Globus pallidus (tissue), 1 donor: ENCODE measurements at regions not wholly inside any gene's neighbourhood (a gene's known extent, or its start where the extent isn't known, plus 50 kb on each side); places are given as distances from the start of the nearest gene placed in this dataset.

Experiments used
- DNase-seq: peaks from one replicate; pipeline ENCODE4 v3.0.0-alpha.2; 2015; ENCODE audit warnings: low spot score

DNA sequence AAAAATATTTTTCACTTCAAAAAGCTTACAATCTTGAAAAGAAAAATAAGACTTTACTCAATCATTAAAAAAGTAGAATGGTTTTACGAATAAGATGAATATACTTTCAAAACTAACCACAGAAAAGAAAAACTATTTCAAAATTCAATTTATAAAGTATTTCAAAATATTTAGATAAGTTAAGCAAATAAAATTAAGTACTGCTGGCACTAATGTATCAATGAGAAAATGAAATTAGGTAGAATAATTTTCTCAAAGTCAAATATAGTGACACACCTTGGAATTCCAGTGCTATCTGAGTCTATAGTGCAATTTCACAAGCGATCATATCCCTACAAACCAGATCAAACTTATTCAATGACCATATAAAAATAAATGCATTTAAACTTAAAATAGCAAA is 109.8 kb upstream of the SEMA3A start:
- DNase-seq: no peak

DNA sequence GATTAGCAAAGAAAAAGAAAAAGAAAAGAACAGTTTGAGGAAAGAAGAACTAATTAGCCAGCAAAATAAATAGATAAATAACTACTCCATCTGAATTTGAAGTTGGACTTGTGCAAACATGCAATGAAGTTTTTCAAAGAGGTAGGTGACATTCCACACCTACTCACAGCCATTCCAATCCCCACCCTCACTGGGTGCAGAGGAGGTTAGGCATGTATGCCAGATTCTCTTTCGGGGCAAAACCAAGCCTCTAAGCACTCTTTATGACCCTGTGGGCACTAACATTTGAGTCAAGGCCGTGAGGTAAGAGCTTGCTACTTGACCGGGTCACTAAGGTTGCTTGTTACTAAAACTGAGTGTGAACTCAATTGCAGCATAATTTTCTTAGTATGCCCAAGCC is 108.4 kb upstream of the SEMA3A start:
- DNase-seq: no peak

DNA sequence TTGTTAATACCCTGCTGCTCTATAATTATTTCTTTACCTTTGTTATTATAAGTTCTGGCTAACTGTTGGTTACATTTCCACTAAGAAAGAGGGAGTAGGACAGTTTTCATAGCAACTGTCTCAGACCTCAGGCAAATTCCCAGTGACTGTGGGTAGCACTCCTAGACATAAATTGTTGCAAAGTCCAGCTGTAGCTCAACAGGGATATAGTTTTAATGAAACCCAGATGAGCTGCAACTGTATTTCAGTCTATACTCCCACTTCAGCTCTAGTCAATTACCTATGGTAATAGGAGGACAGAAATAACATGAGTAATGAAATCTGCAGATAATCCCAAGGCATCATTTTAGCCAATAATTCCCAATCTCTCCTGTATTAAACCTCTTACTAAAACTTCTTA is 103.0 kb upstream of the SEMA3A start:
- no peak for DNase-seq

DNA sequence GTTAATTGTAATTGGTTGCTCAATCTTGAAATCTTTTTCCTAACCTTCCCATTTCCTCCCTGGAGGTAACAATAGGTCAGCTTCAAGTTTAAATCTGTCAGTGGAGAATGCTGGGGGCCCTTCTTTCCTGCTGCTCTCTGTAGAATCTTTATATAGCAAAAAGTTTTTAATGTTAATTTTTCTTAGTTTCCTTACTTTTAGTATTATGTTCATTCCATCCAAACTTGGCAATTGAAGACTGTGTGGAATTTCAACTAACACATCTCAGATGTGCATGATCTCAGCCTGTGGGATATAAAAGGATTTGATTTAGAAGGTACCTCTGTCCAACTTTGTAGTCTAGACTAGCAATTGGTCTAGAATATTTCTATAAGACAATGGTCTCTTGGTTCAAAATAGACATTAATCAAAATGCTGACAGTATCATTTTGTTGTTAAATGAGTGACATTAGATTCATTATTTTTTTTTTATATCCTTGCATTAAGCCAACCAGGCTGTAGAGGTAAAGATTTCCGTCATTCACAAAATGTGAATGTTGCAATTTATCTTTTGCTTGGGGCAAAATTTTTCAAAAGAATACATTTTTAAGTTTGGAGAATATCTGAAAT is 100.4 kb upstream of the SEMA3A start:
- DNase-seq: no peak

DNA sequence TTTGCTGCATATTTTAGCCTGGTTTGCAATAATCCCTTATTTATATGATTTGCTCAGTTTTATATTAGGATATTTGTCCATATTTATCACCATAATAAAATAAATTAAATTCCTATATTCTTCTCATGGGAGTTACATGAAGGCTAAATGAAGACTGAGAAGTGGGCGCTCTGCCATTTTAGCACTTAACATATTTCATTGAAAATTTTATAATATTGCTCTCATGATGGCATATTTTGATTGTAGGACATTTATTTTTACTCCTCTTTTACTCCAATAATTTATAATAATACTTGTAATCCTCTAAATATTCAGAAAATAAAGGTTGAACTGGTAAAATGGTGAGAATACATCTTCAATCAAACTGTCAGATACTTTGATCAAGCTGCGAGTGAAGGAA is 99.8 kb upstream of the SEMA3A start:
- no peak for DNase-seq

DNA sequence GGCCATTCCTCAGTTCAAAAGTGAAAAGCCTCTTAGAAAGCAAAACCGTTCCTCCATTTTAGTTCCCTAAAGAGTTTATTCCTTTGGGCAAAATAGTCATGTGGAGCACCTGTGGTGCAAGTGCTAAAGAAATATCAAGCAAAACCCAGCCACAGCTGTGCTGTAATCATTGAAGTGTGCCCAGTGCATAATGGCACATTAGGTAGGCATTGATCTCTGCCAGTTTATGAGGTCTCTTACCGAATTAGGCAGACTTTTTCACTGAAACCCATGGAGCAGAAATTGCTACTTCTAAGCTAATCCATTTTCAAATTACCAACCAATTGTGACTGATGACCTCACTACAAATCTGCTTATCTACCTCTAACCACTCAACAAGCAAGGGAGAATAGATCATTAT is 97.2 kb upstream of the SEMA3A start:
- DNase-seq: no peak

DNA sequence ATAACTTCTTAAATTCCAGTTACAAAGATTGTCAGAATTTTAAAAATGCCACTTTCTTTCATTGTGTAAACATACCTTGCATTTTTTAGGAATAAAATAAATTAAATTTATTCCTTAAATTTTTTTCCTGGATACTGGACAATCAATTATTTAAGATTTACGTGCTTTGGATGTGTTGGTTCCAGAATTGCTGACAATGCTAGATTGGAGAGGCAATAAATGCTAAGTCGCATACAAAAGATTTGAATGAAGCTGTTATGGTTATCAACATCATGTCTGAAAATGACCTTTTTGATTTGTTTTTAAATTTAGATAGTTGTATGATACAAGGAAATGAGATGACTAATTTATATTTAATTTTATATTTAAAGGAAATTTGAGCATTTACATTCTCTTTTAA is 89.2 kb upstream of the SEMA3A start:
- DNase-seq: no peak

DNA sequence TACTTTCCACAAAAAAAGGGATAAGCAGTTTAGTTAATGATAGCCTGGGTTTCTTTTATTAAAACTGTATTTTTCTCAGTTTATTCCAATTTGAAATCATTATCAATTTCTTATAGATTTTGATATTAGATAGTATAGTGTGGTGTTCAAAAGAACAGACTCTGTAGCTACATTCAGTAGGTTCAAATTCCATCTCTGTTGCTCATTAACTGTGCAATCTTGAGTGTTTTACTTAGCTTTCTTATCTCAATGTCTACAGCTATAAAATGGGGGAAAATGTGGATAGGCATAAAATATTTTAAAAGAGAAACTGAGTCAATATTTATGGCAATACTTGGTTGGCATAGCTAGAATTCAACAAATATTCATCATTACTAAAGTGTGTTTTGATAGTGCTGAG is 86.9 kb upstream of the SEMA3A start:
- no peak for DNase-seq

DNA sequence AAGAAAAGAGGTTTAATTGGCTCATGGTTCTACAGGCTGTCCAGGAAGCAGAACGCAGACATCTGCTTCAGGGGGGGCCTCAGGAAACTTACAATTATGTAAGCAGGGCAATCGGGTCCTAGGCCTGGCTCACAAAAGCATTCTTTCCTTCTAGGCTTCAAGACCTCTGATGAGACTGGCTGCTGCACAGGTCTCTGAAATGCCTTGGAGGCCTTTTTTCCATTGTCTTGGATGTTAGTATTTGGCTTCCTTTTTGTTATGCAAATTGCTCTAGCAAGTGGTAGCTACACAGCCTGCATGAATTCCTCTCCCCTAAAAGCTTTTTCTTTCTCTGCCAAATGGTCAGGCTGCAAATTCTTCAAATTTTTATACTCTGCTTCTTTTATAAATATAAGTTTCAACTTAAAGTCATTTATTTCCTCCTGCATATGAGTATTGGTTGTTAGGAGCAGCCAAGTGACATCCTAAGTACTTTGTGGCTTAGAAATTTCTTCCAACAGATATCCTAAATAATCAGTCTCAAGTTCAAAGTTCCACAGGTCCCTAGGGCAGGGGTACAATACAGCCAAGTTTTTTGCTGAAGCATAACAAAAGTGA is 83.1 kb upstream of the SEMA3A start:
- DNase-seq: no peak

DNA sequence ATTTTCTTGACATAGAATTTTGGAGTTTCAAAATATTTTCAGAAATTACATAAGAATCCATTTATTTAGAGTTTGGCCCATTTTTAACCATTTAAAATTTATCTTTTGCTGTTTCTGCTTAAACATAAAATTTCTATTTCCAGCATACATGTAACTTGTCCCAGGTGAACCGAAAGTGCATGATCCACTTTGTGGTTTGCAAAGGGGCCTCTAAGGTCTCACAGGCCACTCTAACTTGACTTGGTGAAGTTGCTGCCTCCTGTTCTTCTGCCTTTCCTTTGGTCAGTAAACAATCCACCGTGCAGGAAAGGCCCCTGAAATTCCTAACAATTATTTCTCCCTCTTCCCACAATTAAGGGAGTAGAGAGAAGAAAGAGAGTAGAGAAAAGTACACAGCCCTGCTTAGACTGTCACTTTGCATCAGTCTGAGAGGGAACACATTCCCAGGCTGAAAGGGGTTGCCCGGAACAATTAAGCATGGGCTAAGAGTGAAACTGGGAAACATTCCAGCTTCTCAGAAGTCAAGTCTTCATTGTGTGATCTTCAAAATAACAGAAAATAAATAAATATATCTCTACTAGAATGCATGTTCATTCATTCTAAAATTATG is 79.5 kb upstream of the SEMA3A start:
- DNase-seq: no peak

DNA sequence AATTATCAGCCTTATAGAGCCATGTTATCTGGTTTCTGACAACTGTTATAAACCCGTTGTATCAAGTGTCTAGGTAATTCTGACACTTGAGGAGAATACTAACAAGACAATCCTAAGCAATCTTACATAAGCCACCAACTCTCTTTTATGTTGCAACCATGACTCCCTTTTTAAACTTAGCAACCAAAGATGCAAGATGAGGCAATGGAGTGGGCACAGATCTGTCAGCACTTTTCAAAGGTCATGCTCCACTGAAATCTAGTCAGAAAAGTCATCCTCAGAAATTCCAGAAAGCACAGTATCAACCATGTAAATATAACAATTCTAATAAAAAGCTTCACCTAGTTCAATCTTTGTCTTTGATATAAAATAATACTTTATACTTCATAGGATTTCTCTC is 77.0 kb upstream of the SEMA3A start:
- DNase-seq: no peak

DNA sequence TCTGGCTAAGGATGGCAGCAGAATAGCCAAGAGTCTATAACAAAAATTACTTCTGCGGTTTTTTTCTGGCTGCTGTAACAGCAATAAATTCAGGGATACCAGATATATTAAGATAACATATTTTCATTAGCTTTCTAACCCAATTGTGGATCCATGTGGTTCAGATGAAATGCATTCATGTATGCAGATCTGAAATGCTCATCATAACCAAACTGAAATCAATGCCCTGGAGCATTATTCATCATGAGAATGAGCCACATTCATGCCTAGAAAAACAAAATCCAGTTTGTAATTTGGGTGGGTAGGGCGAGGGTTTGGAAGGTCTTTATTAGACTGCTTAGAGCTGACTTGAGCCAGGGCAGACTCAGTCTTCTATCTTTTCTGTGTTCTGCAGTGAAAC is 69.8 kb upstream of the SEMA3A start:
- DNase-seq: no peak

DNA sequence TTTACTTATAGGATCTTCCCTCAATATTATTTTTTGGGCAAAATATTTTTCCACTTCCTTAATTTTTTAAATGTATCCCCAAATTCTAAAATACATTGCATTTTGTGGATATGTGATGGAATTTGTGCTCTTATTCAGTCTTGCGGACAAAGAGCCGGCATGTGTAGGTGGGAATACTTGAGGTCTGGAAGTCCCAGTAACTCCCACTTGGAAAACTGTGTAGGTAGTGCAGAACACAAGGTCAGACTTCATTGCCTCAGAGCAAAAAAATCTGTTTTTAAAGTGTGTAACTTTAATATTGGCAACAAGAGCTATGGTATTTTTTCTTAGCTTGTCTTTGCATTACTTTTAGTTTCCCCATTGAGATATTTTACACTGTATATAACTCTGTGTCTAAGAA is 68.5 kb upstream of the SEMA3A start:
- no peak for DNase-seq

DNA sequence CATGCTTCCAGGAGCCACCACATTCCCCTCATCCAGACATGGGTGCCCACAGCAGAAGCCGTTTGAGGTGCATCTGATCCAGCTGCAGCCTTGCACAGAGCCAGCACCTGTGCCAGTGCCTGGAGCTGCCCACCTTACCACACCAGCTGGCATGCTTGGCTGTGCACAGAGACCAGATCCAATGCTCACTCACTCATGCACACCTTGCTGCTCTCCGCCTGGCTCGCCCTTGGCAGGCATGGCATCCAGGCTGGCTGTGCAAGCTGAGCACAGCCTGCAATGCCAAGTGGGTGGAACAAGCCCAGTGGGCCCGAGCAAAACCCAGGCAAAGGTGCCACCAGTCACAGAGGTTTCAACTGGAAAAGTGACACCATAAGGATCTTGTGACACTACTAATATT is 66.9 kb upstream of the SEMA3A start:
- no peak for DNase-seq

DNA sequence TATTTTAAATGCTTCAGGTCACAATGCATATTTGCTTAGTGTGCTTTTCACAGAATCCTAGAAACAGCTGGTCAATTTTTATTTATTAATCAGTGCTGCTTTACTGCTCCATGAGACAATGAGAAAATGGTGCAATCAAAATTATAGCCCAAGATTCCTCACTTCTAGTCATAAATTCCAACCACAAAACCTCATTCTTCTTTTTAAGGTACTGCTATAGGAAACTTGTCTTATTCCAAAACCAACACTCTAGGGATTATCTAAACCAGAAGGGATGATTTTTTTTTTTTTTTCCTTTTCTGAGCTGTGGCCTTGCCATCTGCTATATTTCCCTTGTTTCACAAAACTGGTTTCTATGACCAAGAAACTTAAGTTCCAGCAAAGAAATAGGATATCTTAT is 64.0 kb upstream of the SEMA3A start:
- DNase-seq: no peak

DNA sequence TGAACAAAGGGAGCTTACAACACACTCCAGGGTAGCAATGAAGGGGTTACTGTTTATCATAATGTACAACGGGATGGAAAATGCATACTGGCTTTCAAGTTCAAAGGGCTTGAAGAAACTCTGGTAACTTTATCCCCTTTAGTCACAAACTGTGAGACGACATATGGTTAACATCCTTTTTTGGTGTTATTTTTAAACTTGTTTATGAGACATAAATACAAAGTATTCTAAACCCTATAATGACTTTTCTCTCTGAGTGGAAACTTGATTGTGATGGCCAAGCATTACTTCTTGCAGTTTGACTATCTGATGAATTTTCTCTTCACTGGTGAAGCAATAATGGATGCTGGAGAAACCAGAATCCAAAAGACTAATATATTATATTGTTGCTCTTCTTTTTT is 62.0 kb upstream of the SEMA3A start:
- no peak for DNase-seq

DNA sequence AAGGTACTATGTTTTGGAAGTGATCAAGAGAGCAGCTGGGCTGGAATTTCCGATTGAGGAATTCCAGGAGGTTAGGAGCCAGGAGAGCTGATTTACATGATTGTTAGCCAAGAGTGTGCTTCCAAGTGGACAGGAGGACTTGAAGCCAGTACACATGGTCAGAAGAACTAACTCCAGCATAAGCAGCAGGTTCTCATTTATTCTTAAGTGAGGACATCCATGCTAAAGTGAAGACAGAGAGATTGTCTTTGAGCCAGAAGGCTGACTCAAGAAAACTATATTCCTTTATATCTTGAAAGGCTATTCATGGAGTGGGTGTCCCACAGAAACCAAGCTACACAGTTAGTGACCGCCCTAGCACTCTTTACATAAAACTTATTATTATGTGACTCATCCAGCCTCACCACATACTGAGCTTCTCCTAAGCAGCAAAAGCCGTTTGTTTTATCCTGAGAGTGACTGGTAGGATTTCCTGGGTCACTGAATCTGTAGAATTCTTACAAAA is 56.7 kb upstream of the SEMA3A start:
- no peak for DNase-seq

DNA sequence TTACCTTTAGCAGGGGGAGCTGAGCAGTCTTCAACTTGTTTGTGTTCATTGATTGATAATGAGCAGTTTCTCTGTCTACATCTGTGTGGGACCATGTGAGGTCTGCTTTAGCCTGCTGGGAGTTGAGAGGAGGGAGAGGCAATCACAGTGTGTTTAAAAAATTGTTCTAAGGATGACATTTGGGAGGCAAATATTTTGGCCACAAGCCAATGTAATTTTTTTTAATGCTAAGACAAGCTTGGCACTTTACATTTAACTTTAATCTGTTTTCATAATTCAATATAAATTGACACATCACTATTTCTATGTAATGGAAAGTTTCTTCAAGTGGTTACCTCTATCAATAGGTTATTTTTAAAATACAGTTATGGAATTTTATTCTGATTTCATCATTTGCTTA is 55.9 kb upstream of the SEMA3A start:
- DNase-seq: no peak

DNA sequence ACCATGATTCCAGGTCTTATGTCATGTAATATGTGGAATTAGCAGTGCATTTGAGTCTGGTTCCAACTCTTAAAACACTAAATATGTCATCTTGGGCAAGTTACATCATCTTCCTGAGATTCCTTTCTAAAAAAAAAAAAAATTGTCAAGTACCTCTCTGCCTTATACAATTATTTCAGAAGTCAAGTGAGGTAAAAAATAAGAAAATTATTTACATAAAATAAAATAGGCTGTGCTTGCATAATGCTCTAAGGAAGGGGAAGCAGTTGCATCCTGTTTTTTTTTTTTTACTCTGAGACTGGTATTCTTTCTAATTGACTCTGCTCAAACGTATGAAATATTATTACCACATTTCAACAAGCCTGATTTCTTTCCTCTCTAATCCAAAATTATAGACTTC is 55.1 kb upstream of the SEMA3A start:
- no peak for DNase-seq

DNA sequence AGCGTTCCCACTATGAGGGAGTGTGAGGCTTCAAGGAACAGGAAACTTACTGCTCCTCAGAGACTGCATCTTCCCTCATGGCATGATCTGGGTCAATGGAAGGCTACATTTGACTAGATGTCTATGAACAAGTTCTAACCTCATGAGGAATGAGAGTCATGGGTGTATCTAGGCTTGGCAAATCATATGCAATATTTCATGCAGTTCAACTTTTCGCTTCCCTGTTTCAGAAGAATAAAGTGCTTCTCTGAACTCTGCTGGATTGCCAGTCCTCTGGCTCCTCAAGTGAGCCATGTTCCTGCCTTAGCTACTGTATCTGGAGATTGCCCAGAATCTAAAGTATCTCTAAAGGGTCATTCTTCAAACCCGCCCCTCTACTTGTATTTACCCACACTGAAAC is 54.3 kb upstream of the SEMA3A start:
- DNase-seq: no peak

DNA sequence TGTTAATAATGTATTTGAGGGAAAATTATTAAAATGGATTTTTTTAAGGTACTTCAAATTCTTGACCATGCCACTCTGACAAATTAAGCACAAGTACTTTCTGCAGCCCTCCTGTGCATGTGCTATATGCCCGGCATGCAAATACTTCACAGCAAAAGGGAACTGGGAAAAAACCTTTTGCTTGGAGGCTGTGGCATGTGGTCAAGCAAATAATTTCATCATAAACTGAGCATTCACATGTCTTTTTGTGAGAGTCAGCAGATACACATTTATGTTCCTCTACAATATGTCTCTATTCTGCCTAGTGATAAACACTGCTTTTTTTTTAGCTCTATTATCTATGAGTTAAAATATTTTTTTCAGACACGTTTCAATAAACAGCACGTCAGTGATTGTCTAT is 53.7 kb upstream of the SEMA3A start:
- no peak for DNase-seq

DNA sequence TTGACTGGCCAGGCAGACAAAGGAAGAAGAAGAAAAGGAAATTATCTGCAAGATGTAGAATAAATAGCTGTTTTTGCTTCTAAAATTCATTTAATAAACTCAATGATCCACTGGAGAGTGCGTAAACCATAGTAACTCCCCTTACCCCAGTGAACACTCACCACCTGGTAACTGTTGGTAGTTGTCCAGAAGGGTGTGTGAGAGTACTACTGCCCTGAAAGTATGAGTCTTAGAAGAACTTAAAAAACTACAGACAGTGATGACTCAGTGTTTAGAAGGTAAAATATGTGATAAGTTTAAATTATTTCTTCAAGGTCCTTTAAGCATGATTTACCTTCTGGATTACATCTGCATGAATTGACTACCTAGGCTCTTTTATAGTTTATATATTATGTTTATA is 53.0 kb upstream of the SEMA3A start:
- DNase-seq: no peak

DNA sequence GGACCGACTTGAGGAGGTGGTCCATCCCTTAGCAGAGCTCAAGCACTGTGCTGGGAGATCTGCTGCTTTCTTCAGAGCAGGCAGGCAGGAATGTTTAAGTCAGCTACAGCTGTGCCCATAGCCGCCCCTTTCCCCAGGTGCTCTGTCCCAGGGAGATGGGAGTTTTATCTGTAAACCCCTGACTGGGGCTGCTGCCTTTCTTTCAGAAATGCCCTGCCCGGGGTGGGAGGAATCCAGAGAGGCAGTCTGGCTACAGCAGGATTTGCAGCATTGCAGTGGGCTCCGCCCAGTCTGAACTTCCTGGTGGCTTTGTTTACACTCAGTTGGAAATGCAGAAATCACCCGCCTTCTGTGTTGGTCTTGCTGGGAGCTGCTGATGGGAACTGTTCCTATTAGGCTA is 51.2 kb upstream of the SEMA3A start:
- DNase-seq: no peak
